ENCODE measurements at regions not wholly inside any gene's neighbourhood (a gene's known extent, or its start where the extent isn't known, plus 50 kb on each side); places are given as distances from the start of the nearest gene placed in this dataset.
"Not testable (repeated sequence)": the region's sequence is repeated elsewhere in the genome, so short reads cannot be mapped to it uniquely, and the experiment has no call there.

GRCh38 chr4:13678186-13678924 is 50.8 kb upstream of the BOD1L1 start:
- no peak for DNase-seq (ENCODE audit: low spot score)

- no peak for DNase-seq (ENCODE audit: low spot score)
Measured at GRCh38 chr4:13681570-13681969, 54.0 kb upstream of the BOD1L1 start.

- no peak for DNase-seq (ENCODE audit: low spot score)
Measured at GRCh38 chr4:13694256-13694655, 66.7 kb upstream of the BOD1L1 start.

- DNase-seq (ENCODE audit: low spot score) = no peak
Measured at GRCh38 chr4:13698296-13698695, 70.8 kb upstream of the BOD1L1 start.

- no peak for DNase-seq (ENCODE audit: low spot score)
Measured at GRCh38 chr4:13700021-13700857, 72.7 kb upstream of the BOD1L1 start.

- DNase-seq (ENCODE audit: low spot score) = not testable (repeated sequence)
Measured at GRCh38 chr4:13700858-13701140, 73.3 kb upstream of the BOD1L1 start.

- DNase-seq (ENCODE audit: low spot score) = no peak
Measured at GRCh38 chr4:13701937-13702446, 74.5 kb upstream of the BOD1L1 start.

GRCh38 chr4:13703096-13703495 is 75.6 kb upstream of the BOD1L1 start:
- DNase-seq (ENCODE audit: low spot score) = no peak

- no peak for DNase-seq (ENCODE audit: low spot score)
Measured at GRCh38 chr4:13704035-13704434, 76.5 kb upstream of the BOD1L1 start.

GRCh38 chr4:13704761-13705160 is 77.2 kb upstream of the BOD1L1 start:
- no peak for DNase-seq (ENCODE audit: low spot score)

- no peak for DNase-seq (ENCODE audit: low spot score)
Measured at GRCh38 chr4:13705521-13706041, 78.1 kb upstream of the BOD1L1 start.

- no peak for DNase-seq (ENCODE audit: low spot score)
Measured at GRCh38 chr4:13706120-13706519, 78.6 kb upstream of the BOD1L1 start.

GRCh38 chr4:13706716-13707115 is 79.2 kb upstream of the BOD1L1 start:
- DNase-seq (ENCODE audit: low spot score) = no peak

- DNase-seq (ENCODE audit: low spot score) = no peak
Measured at GRCh38 chr4:13710246-13710885, 82.8 kb upstream of the BOD1L1 start.

- DNase-seq (ENCODE audit: low spot score) = no peak
Measured at GRCh38 chr4:13711233-13711785, 83.8 kb upstream of the BOD1L1 start.

GRCh38 chr4:13721894-13722293 is 94.4 kb upstream of the BOD1L1 start:
- no peak for DNase-seq (ENCODE audit: low spot score)

- no peak for DNase-seq (ENCODE audit: low spot score)
Measured at GRCh38 chr4:13722649-13723048, 95.1 kb upstream of the BOD1L1 start.

- DNase-seq (ENCODE audit: low spot score) = no peak
Measured at GRCh38 chr4:13728761-13729160, 101.2 kb upstream of the BOD1L1 start.

GRCh38 chr4:13731019-13731418 is 103.5 kb upstream of the BOD1L1 start:
- DNase-seq (ENCODE audit: low spot score) = no peak

- DNase-seq (ENCODE audit: low spot score) = no peak
Measured at GRCh38 chr4:13733817-13734216, 106.3 kb upstream of the BOD1L1 start.

GRCh38 chr4:13750594-13750993 is 123.1 kb upstream of the BOD1L1 start:
- DNase-seq (ENCODE audit: low spot score) = no peak

- DNase-seq (ENCODE audit: low spot score) = not testable (repeated sequence)
Measured at GRCh38 chr4:13761581-13761980, 134.1 kb upstream of the BOD1L1 start.

All from ecto neural progenitor cell (in vitro differentiated cells).